ENCODE measurements at regions not wholly inside any gene's neighbourhood (a gene's known extent, or its start where the extent isn't known, plus 50 kb on each side); places are given as distances from the start of the nearest gene placed in this dataset.

DNA sequence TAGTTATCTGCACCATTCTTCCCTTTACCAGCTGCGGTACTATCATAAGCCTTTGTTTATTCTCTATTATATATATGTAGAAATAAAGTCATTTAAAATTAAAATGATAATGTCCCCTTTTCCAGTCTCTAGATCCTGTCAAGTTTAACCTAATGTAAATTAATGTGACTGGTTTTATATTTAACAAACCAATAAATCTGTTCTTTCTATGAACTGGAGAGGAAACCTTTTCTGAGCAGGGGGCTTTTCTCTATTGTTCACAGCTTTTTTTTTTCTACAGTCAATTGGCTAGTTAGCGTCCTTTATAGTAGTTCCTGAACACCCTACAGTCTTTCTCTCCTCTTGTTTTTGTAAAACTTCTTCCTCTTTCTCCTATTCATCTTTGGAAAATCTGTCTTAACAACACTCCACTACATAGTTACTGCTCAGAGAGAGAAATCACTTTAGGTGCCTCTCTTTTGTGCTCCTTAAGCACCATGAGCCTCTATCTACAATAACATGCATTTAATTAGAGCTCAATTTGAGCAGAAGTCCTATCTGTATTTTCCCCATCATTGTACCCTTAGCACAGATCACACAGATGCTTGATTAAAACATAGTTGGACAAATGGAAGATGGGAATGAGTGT, 332.6 kb upstream of the SYT1 start:
- no peaks in the 10 kb centered on the region for H3K79me2 ChIP-seq (ENCODE audit: insufficient read depth)
- no peak overlapping the region for H3K27ac ChIP-seq (ENCODE audit: low read depth in 2 of 2, low read length in 1 of 2)
- H3F3A ChIP-seq (replicated peaks; ENCODE audit: insufficient read depth), result no peaks in the 10 kb centered on the region
- 69% methylated on average over 2 of the region's 2 CpGs for WGBS (ENCODE audit: low lambda C conversion rate)
- H3K4me3 ChIP-seq (ENCODE audit: low read depth in 2 of 2, low read length in 1 of 2), result no peak overlapping the region
- H3K9ac ChIP-seq, result no peak overlapping the region
- no peaks in the 10 kb centered on the region for H3K4me1 ChIP-seq (ENCODE audit: control insufficient read depth in 1 of 2, insufficient read depth in 2 of 2, low read depth in 1 of 2, low read length in 1 of 2)
- CTCF ChIA-PET, result interaction anchor here (1.3 kb wide), 1 partner anchor 11 kb away, joined by 3 read pairs; no protein-coding TSS in a partner anchor
- H3K9me3 ChIP-seq, result no peaks in the 10 kb centered on the region
- no peaks in the 10 kb centered on the region for H3K27me3 ChIP-seq (ENCODE audit: insufficient read depth)
- H3K36me3 ChIP-seq (replicated peaks in 1 of 2; ENCODE audit: control insufficient read depth in 1 of 2, insufficient read depth in 2 of 2, low read length in 1 of 2), result no peaks in the 10 kb centered on the region
- TF ChIP-seq YY1 (IDR thresholded peaks at IDR 0.05; ENCODE audit: low read depth) (no peak), EZH2phosphoT487 (IDR thresholded peaks at IDR 0.05; ENCODE audit: borderline replicate concordance, low read depth) (no peak), GABPA (IDR thresholded peaks at IDR 0.05; ENCODE audit: low read depth) (no peak), TAF1 (IDR thresholded peaks at IDR 0.05; ENCODE audit: borderline replicate concordance, low read depth, low read length) (no peak), GATA2 (CRISPR knock-in tag; IDR thresholded peaks at IDR 0.05) (no peak), ELF1 (IDR thresholded peaks at IDR 0.05) (no peak), MXI1 (IDR thresholded peaks at IDR 0.05; ENCODE audit: low read depth, low read length) (no peak), FOSL2 (IDR thresholded peaks at IDR 0.05; ENCODE audit: borderline replicate concordance, low read depth) (no peak), TEAD4 (IDR thresholded peaks at IDR 0.05; ENCODE audit: borderline replicate concordance, insufficient read depth) (no peak), NRF1 (IDR thresholded peaks at IDR 0.05; ENCODE audit: low read depth, low read length) (no peak), FOXJ3 (CRISPR knock-in tag; IDR thresholded peaks at IDR 0.05) (no peak), POLR2AphosphoS5 (IDR thresholded peaks at IDR 0.05; ENCODE audit: low read depth, low read length) (no peak), CHD2 (IDR thresholded peaks at IDR 0.05; ENCODE audit: low read length, partially characterized antibody) (no peak), RXRA (IDR thresholded peaks at IDR 0.05; ENCODE audit: borderline replicate concordance, low read depth) (no peak), EP300 (IDR thresholded peaks at IDR 0.05; ENCODE audit: borderline replicate concordance in 1 of 2, low read depth in 1 of 2, low read length in 1 of 2) (no peak)
- TF ChIP-seq, protein P1, sequence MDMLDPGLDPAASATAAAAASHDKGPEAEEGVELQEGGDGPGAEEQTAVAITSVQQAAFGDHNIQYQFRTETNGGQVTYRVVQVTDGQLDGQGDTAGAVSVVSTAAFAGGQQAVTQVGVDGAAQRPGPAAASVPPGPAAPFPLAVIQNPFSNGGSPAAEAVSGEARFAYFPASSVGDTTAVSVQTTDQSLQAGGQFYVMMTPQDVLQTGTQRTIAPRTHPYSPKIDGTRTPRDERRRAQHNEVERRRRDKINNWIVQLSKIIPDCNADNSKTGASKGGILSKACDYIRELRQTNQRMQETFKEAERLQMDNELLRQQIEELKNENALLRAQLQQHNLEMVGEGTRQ (IDR thresholded peaks at IDR 0.05; ENCODE audit: borderline replicate concordance, low read depth, low read length), result no peak
- TF ChIP-seq, protein P2, sequence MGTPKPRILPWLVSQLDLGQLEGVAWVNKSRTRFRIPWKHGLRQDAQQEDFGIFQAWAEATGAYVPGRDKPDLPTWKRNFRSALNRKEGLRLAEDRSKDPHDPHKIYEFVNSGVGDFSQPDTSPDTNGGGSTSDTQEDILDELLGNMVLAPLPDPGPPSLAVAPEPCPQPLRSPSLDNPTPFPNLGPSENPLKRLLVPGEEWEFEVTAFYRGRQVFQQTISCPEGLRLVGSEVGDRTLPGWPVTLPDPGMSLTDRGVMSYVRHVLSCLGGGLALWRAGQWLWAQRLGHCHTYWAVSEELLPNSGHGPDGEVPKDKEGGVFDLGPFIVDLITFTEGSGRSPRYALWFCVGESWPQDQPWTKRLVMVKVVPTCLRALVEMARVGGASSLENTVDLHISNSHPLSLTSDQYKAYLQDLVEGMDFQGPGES (IDR thresholded peaks at IDR 0.05; ENCODE audit: low read depth, low read length), result no peak
- TF ChIP-seq, protein P3, sequence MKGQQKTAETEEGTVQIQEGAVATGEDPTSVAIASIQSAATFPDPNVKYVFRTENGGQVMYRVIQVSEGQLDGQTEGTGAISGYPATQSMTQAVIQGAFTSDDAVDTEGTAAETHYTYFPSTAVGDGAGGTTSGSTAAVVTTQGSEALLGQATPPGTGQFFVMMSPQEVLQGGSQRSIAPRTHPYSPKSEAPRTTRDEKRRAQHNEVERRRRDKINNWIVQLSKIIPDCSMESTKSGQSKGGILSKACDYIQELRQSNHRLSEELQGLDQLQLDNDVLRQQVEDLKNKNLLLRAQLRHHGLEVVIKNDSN (IDR thresholded peaks at IDR 0.05; ENCODE audit: borderline replicate concordance, low read depth), result no peak
- TF ChIP-seq, protein P4, sequence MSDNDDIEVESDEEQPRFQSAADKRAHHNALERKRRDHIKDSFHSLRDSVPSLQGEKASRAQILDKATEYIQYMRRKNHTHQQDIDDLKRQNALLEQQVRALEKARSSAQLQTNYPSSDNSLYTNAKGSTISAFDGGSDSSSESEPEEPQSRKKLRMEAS (IDR thresholded peaks at IDR 0.05; ENCODE audit: low read depth), result no peak
- TF ChIP-seq, protein P5, sequence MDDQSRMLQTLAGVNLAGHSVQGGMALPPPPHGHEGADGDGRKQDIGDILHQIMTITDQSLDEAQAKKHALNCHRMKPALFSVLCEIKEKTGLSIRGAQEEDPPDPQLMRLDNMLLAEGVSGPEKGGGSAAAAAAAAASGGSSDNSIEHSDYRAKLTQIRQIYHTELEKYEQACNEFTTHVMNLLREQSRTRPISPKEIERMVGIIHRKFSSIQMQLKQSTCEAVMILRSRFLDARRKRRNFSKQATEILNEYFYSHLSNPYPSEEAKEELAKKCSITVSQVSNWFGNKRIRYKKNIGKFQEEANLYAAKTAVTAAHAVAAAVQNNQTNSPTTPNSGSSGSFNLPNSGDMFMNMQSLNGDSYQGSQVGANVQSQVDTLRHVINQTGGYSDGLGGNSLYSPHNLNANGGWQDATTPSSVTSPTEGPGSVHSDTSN (IDR thresholded peaks at IDR 0.05), result no peak
- no peak for DNase-seq
- H3K9me2 ChIP-seq, result no peaks in the 10 kb centered on the region
- no peak overlapping the region for H3K4me2 ChIP-seq
- H4K20me1 ChIP-seq (ENCODE audit: insufficient read depth), result no peaks in the 10 kb centered on the region
- no peak overlapping the region for H2AFZ ChIP-seq (ENCODE audit: low read depth)
- POLR2A ChIA-PET, result no interaction called here
